GM21526 (cell line): ENCODE measurements at regions not wholly inside any gene's neighbourhood (a gene's known extent, or its start where the extent isn't known, plus 50 kb on each side); places are given as distances from the start of the nearest gene placed in this dataset.
"Not testable (repeated sequence)": the region's sequence is repeated elsewhere in the genome, so short reads cannot be mapped to it uniquely, and the experiment has no call there.

Experiments used
- ATAC-seq: cut with Tn5 transposase; IDR thresholded peaks from one replicate; pipeline ENCODE4 v1.9.1; 2021; ENCODE audit warnings: moderate library complexity; ENCODE audit not compliant: unreplicated experiment, low FRiP score

GRCh38 chr13:63304497-63304896 is 1888.8 kb upstream of the PCDH20 start:
- ATAC-seq: no peak

GRCh38 chr13:63299866-63300394 is 1884.3 kb upstream of the PCDH20 start:
- no peak for ATAC-seq

- ATAC-seq: no peak
Observed at GRCh38 chr13:63297163-63297562, 1881.5 kb upstream of the PCDH20 start.

GRCh38 chr13:63291701-63292100 is 1876.1 kb upstream of the PCDH20 start:
- ATAC-seq: no peak

DNA sequence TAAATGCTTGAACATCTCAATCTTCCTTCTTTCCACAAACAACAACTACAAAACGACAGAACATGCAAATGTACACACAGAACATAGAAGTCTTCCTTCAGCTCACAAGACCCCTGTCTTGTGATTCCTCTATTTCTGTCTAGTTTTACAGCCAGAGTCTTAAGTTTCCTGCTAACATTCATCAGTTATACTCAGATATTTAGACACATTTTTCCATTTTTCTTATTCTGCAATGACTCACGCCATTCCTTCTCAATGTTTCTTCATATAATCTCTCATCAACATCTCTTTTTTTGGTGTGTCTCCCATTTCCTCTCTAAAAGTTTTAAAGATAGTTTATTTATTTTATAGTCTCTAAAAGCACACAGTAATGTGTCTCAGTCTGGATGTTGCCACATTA is 1872.9 kb upstream of the PCDH20 start:
- ATAC-seq: no peak

GRCh38 chr13:63287926-63288325 is 1872.3 kb upstream of the PCDH20 start:
- no peak for ATAC-seq

DNA sequence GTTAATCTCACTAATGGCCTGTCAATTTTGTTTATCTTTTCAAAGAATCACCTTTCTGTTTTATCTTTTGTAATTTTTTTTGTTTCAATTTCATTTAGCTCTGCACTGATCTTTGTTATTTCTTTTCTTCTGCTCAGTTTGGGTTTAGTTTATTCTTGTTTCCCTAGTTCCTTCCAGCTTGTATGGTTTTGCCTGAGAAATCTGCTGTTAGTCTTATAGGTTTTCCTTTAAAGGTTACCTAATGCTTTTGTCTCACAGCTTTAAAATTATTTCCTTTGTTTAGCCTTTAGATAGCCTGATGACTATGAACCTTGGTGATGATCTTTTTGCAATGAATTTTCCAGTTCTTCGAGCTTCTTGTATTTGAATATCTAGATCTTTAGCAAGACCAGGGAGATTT is 1869.8 kb upstream of the PCDH20 start:
- ATAC-seq: no peak

DNA sequence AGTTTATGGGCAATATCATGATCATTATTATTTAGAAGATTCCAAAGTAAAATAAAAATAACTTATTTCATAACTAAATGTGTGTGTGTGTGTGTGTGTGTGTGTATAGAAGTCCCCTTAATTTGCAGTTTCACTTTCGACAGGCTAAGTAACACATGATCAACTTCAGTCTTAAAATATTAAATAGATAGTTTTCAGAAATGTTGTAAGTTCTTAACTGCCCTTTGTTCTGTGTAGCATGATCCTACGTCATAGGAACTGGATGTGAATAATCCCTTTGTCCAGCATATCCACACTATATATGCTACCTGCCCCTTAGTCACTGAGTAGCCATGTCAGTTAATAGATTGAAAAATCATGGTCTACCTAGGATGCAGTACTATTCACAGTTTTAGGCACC is 1863.5 kb upstream of the PCDH20 start:
- ATAC-seq: no peak

GRCh38 chr13:63274772-63275171 is 1859.1 kb upstream of the PCDH20 start:
- ATAC-seq: no peak

DNA sequence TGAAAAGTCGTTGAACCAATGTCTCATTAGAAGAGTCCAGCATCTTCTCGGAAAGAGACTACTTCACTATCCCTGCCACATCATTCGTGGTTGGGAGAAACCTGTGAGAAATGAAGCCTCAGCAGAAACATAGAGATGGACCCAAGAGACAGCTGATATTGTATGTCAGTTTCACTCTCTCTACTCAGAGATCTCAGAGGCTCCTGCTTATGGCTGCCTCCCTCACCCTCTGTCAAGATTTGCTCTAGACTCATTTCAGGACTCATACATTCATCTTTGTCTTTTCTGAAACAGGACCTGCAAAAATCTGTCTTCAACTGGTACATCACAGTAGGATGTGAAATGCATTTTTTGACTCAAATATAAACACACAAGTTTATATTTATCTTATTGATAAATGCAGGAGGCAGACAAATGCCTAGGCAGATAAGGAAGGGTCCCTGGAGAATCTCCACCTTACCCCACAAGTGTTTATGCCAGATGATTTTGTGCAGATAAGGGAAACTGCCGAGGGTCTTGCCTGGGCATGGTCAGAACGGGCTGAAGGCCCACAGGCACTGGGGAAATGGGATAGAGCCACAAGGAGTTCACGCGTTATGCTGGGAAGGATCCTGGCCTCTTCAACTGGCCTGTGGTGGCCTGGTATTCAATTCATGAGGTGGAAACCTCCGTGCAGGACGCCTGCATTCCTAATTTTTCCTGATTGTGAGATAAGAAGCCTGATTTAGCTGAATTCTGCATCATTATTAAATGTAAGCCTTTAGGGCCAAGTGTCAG is 1834.0 kb upstream of the PCDH20 start:
- ATAC-seq: no peak

GRCh38 chr13:63236667-63237396 is 1821.2 kb upstream of the PCDH20 start:
- not testable (repeated sequence) for ATAC-seq

GRCh38 chr13:63218596-63218995 is 1802.9 kb upstream of the PCDH20 start:
- not testable (repeated sequence) for ATAC-seq

- ATAC-seq: no peak
Observed at GRCh38 chr13:63209330-63210017, 1793.8 kb upstream of the PCDH20 start.

DNA sequence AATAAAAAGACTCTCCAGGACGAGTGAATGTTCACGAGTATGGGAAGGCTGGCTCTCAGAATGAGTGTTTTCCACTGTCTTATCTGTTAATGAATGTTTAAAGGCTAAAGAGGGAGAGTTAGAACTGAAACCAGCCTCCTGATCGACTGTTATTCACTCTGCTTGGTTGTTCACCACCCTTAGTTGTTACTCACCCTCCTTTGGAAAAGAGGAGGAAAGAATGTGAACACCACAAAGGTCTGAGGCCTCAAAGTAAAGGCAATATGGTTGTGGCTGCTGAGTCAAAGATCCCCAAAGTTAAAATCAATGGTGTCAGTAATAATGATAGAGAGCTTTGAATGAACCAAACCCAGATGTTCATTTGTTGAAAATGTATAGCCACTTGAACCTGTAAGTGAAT is 1793.2 kb upstream of the PCDH20 start:
- no peak for ATAC-seq

- no peak for ATAC-seq
Observed at GRCh38 chr13:63206461-63206860, 1790.8 kb upstream of the PCDH20 start.

DNA sequence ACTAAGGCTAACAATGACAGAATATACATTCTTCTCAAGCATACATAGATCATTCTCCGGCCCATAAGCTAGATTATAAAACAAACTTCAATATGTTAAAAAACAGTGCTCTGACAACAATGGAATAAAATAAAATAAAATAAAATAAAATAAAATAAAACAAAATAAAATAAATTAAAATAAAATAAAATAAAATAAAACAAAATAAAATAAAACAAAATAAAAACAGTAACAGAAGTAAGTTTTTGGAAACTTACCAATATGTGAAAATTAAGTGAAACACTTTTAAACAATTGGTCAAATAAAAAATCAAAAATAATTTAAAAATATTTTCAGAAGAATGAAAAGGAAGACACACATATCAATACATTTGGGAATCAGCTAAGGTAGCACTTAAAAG is 1785.8 kb upstream of the PCDH20 start:
- no peak for ATAC-seq

- ATAC-seq: no peak
Observed at GRCh38 chr13:63199508-63199907, 1783.9 kb upstream of the PCDH20 start.

GRCh38 chr13:63198071-63198470 is 1782.4 kb upstream of the PCDH20 start:
- no peak for ATAC-seq

- ATAC-seq: no peak
Observed at GRCh38 chr13:63195726-63196125, 1780.1 kb upstream of the PCDH20 start.

GRCh38 chr13:63190742-63191141 is 1775.1 kb upstream of the PCDH20 start:
- no peak for ATAC-seq

- ATAC-seq: no peak
Observed at GRCh38 chr13:63190219-63190618, 1774.6 kb upstream of the PCDH20 start.
